Activated T-cell treated with anti-CD3 and anti-CD28 coated beads, Interleukin-2, amount 50 U/mL, for 72 hours (primary cell): ENCODE measurements at regions not wholly inside any gene's neighbourhood (a gene's known extent, or its start where the extent isn't known, plus 50 kb on each side); places are given as distances from the start of the nearest gene placed in this dataset.

Experiments used
- ATAC-seq, 2 donors: fragments of 150-1000 bp; cut with Tn5 transposase; replicated peaks in 1 of 2; 2 replicates each; pipeline ENCODE4 v1.10.0; 2021; ENCODE audit warnings: moderate library complexity in 2 of 2, mild to moderate bottlenecking in 1 of 2
- DNase-seq, 2 donors: peaks; one replicate each; pipeline ENCODE4 v3.0.0; 2021 to 2022; ENCODE audit warnings: mixed read lengths in 1 of 2
- H3K27ac Mint-ChIP-seq: one replicate; pipeline ENCODE4 v1.8.0; 2022; ENCODE audit warnings: mild to moderate bottlenecking, moderate library complexity, mixed read lengths
- H3K27me3 Mint-ChIP-seq: one replicate; pipeline ENCODE4 v1.8.0; 2022; ENCODE audit warnings: low read depth, mixed read lengths
- H3K36me3 Mint-ChIP-seq, 2 donors: one replicate each; pipeline ENCODE4 v1.8.0; 2022; ENCODE audit warnings: mixed read lengths in 2 of 2, mild to moderate bottlenecking in 1 of 2; ENCODE audit not compliant: insufficient read depth in 2 of 2
- H3K4me1 Mint-ChIP-seq: one replicate; pipeline ENCODE4 v1.8.0; 2022; ENCODE audit warnings: low read depth, mixed read lengths
- H3K4me3 Mint-ChIP-seq, 2 donors: one replicate each; pipeline ENCODE4 v1.8.0; 2022; ENCODE audit warnings: mild to moderate bottlenecking in 2 of 2, mixed read lengths in 2 of 2, moderate library complexity in 2 of 2
- H3K9me3 Mint-ChIP-seq, 2 donors: one replicate each; pipeline ENCODE4 v1.8.0; 2022; ENCODE audit warnings: mixed read lengths in 2 of 2

- Mint-ChIP-seq H3K27me3 (no peaks in the 10 kb centered on the region), H3K9me3 (no peaks in the 10 kb centered on the region), H3K4me1 (no peaks in the 10 kb centered on the region), H3K27ac (no peak overlapping the region), H3K4me3 (no peak overlapping the region), H3K36me3 (no peaks in the 10 kb centered on the region)
- DNase-seq (no peak), ATAC-seq (no peak)
Observed at GRCh38 chr3:94179059-94179458, 116.2 kb downstream of the NSUN3 start.

DNA sequence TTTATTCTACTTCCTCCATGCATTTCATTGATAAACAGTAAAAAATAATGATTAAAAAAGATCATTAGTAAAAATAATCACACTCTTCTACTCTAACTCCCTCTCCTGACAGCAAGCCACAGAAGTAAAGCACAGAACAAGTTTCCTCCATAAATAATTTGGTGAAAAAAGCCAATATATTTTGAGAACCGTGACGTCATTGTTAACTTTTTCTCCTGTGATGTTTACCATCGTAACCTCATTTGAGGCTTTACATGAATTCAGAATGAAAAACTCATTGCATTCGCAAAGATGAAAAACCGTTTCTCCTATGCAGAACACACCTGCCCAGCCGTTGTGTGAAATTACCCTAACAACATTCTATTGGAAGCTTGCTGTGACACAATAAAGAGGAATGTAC, 120.7 kb downstream of the NSUN3 start:
- Mint-ChIP-seq H3K27ac (no peak overlapping the region), H3K9me3 (no peaks in the 10 kb centered on the region), H3K4me3 (no peak overlapping the region), H3K27me3 (no peaks in the 10 kb centered on the region), H3K4me1 (no peaks in the 10 kb centered on the region), H3K36me3 (no peaks in the 10 kb centered on the region)
- DNase-seq: no peak
- no peak for ATAC-seq

GRCh38 chr3:94184781-94185180, 121.9 kb downstream of the NSUN3 start:
- ATAC-seq (no peak), DNase-seq (no peak)
- Mint-ChIP-seq H3K36me3 (no peaks in the 10 kb centered on the region), H3K27ac (no peak overlapping the region), H3K27me3 (no peaks in the 10 kb centered on the region), H3K9me3 (no peaks in the 10 kb centered on the region), H3K4me3 (no peak overlapping the region), H3K4me1 (no peaks in the 10 kb centered on the region)

- no peaks in the 10 kb centered on the region for H3K9me3 Mint-ChIP-seq
- no peaks in the 10 kb centered on the region for H3K27me3 Mint-ChIP-seq
- H3K36me3 Mint-ChIP-seq: no peaks in the 10 kb centered on the region
- ATAC-seq (no peak), DNase-seq (no peak)
- no peak overlapping the region for H3K27ac Mint-ChIP-seq
- H3K4me3 Mint-ChIP-seq: no peak overlapping the region
- H3K4me1 Mint-ChIP-seq: no peaks in the 10 kb centered on the region
Observed at GRCh38 chr3:94185753-94186152, 122.9 kb downstream of the NSUN3 start.

DNA sequence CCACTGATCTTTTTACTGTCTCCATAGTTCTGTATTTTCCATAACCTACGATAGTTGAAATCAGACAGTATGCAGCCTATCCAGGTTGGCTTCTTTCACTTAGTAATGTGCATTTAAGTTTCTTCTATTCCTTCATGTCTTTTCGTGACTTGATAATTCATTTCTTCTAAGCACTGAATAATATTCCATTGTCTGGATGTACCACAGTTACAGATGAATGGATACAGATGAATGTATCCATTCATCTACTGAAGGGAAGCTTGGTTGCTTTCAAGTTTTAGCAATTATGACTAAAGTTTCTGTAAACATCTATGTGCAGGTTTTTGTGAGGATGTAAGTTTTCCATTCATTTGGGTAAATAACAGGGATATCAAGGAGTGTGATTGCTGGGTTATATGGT, 124.8 kb downstream of the NSUN3 start:
- no peaks in the 10 kb centered on the region for H3K36me3 Mint-ChIP-seq

DNA sequence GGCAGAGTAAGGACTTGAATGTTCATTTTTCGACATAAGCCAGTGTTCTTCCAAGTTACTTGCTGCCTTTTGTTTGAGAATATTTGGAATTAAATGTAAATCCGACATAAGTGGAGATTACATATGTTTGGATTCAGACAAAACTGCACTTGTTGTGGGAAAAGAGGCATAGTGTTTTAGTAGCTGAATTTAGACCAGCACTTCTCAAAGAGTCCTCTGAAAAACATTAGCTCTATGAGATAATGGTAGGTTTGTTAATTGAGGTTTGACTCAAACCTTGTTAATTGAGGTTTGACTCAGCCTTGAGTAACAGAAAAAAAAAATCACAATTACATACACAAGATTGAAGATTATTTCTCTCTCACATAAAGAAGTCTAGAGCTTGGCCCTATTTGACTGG, 132.5 kb downstream of the NSUN3 start:
- H3K36me3 Mint-ChIP-seq: peaks cover 0 to 2% of the 10 kb centered on the region in 2 donors
- peaks cover 6% of the 10 kb centered on the region in 2 donors for H3K9me3 Mint-ChIP-seq
- ATAC-seq (no peak), DNase-seq (no peak)
- H3K4me3 Mint-ChIP-seq: no peak overlapping the region
- no peaks in the 10 kb centered on the region for H3K4me1 Mint-ChIP-seq
- no peaks in the 10 kb centered on the region for H3K27me3 Mint-ChIP-seq
- no peak overlapping the region for H3K27ac Mint-ChIP-seq

More for the DNA sequence above, 124.8 kb downstream of the NSUN3 start:
- no peaks in the 10 kb centered on the region for H3K27me3 Mint-ChIP-seq
- H3K9me3 Mint-ChIP-seq: no peaks in the 10 kb centered on the region
- H3K4me1 Mint-ChIP-seq: no peaks in the 10 kb centered on the region
- no peak overlapping the region for H3K27ac Mint-ChIP-seq
- ATAC-seq (no peak), DNase-seq (no peak)
- no peak overlapping the region for H3K4me3 Mint-ChIP-seq

DNA sequence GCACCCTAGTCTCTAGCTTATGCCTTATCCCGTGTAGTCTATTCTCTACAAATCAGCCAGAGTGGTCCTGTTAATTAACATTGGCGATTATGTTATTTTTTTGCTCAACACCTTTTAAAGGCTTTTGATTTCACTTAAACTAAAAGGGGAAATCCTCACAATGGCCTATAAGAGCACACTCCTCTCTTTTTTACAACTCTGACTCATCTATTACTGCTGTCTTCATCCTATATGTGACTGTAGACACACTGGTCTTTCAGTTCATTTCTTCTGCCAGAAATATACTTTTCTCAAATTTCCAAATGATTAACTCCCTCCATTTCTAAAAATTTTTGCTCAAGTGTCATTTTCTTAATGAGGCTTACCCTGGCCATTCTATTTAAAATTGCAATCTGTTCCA, 143.4 kb downstream of the NSUN3 start:
- Mint-ChIP-seq H3K4me1 (no peaks in the 10 kb centered on the region), H3K36me3 (no peaks in the 10 kb centered on the region), H3K27ac (no peak overlapping the region), H3K27me3 (peaks cover 9% of the 10 kb centered on the region), H3K9me3 (no peaks in the 10 kb centered on the region), H3K4me3 (no peak overlapping the region)
- DNase-seq (no peak), ATAC-seq (no peak)

GRCh38 chr3:94210256-94210655, 147.4 kb downstream of the NSUN3 start:
- Mint-ChIP-seq H3K4me1 (no peaks in the 10 kb centered on the region), H3K9me3 (no peaks in the 10 kb centered on the region), H3K4me3 (no peak overlapping the region), H3K36me3 (no peaks in the 10 kb centered on the region), H3K27me3 (no peaks in the 10 kb centered on the region), H3K27ac (no peak overlapping the region)
- no peak for DNase-seq
- ATAC-seq: no peak

- Mint-ChIP-seq H3K36me3 (peaks cover under 1 to 2% of the 10 kb centered on the region in 2 donors), H3K27ac (no peak overlapping the region), H3K4me3 (no peak overlapping the region), H3K27me3 (no peaks in the 10 kb centered on the region), H3K9me3 (peaks cover 3 to 7% of the 10 kb centered on the region in 2 donors), H3K4me1 (no peaks in the 10 kb centered on the region)
- DNase-seq: no peak
- ATAC-seq: no peak
Observed at GRCh38 chr3:94217406-94217805, 154.5 kb downstream of the NSUN3 start.

GRCh38 chr3:94220426-94220825, 157.6 kb downstream of the NSUN3 start:
- Mint-ChIP-seq H3K9me3 (peaks cover 5 to 13% of the 10 kb centered on the region in 2 donors), H3K4me3 (no peak overlapping the region), H3K4me1 (peaks cover 2% of the 10 kb centered on the region), H3K27ac (no peak overlapping the region), H3K36me3 (peaks cover 3 to 6% of the 10 kb centered on the region in 2 donors), H3K27me3 (no peaks in the 10 kb centered on the region)
- ATAC-seq: no peak
- DNase-seq: no peak

GRCh38 chr3:94221829-94222228, 159.0 kb downstream of the NSUN3 start:
- ATAC-seq (no peak), DNase-seq (no peak)
- no peak overlapping the region for H3K4me3 Mint-ChIP-seq
- H3K36me3 Mint-ChIP-seq: peaks cover 3 to 6% of the 10 kb centered on the region in 2 donors
- H3K9me3 Mint-ChIP-seq: peaks cover 5 to 14% of the 10 kb centered on the region in 2 donors
- H3K4me1 Mint-ChIP-seq: peaks cover 7% of the 10 kb centered on the region
- no peak overlapping the region for H3K27ac Mint-ChIP-seq
- H3K27me3 Mint-ChIP-seq: peaks cover 3% of the 10 kb centered on the region

- DNase-seq: peak; percentile 2 to 25
- peaks cover 5 to 15% of the 10 kb centered on the region in 2 donors for H3K9me3 Mint-ChIP-seq
- peak; percentile 80 to 88 for ATAC-seq
- H3K36me3 Mint-ChIP-seq: peaks cover 3 to 6% of the 10 kb centered on the region in 2 donors
- H3K4me1 Mint-ChIP-seq: peaks cover 7% of the 10 kb centered on the region
- H3K4me3 Mint-ChIP-seq: peak overlapping the region in 1 of 2 donors; percentile 62
- peak overlapping the region; percentile 91 for H3K27ac Mint-ChIP-seq
- peaks cover 7% of the 10 kb centered on the region for H3K27me3 Mint-ChIP-seq
Observed at GRCh38 chr3:94225148-94225865, 162.4 kb downstream of the NSUN3 start.

DNA sequence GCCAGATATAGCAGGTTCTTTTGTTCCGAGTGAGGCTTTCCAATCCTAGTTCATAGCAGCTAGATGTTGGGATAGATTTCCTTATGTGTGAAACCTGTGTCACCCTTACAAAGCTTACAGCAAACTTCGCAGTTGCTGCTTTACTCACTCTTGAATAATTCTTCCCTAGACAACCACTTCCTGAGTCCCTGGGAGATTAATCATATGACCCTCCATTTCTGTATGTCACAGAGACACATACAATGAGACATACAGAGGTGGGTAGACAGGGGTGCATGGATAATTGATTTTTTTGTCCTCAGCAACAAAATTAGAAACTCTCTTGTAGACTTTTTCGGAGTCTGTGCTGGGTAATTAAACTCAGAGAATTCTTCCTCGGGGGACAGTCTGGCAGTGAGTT, 163.2 kb downstream of the NSUN3 start:
- Mint-ChIP-seq H3K4me3 (peak overlapping the region in 1 of 2 donors; percentile 62), H3K4me1 (peaks cover 7% of the 10 kb centered on the region), H3K27me3 (peaks cover 7% of the 10 kb centered on the region), H3K36me3 (peaks cover 3 to 6% of the 10 kb centered on the region in 2 donors), H3K9me3 (peaks cover 5 to 15% of the 10 kb centered on the region in 2 donors), H3K27ac (peak overlapping the region; percentile 91)
- no peak for DNase-seq
- ATAC-seq: peak; percentile 66 to 74

- Mint-ChIP-seq H3K36me3 (no peaks in the 10 kb centered on the region), H3K27ac (no peak overlapping the region)
Observed at GRCh38 chr3:94232921-94233320, 170.1 kb downstream of the NSUN3 start.

More at GRCh38 chr3:94232921-94233320, 170.1 kb downstream of the NSUN3 start:
- no peak overlapping the region for H3K4me3 Mint-ChIP-seq
- H3K4me1 Mint-ChIP-seq: no peaks in the 10 kb centered on the region
- peaks cover 0 to 3% of the 10 kb centered on the region in 2 donors for H3K9me3 Mint-ChIP-seq
- ATAC-seq (no peak), DNase-seq (no peak)
- peaks cover 16% of the 10 kb centered on the region for H3K27me3 Mint-ChIP-seq
